ENCODE measurements at regions not wholly inside any gene's neighbourhood (a gene's known extent, or its start where the extent isn't known, plus 50 kb on each side); places are given as distances from the start of the nearest gene placed in this dataset.

DNA sequence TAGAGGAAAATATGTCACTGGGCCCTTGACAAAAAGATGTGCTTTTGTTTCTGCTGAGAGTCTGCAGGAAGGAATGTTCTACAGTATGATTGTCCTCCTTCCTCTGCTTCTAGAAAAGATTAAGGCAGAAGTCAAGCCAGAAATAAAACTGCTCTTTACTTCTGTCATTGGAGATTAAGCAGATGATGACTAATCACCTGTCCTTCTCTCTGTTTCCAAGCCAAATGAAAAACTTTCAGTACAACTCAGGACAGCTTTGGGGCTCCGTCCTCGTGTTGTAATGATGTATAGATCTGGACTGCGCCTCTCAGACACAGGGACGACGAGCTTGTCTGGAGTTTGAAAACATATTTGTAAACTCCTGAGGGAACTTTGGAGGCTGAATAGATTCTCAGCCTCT is 159.3 kb downstream of the DYRK2 start:
- Histone ChIP-seq H3K23ac (ENCODE audit: insufficient read length) (no peak overlapping the region), H3K23me2 (ENCODE audit: low read depth, low read length) (no peaks in the 10 kb centered on the region), H2BK12ac (ENCODE audit: low read depth, low read length) (no peak overlapping the region), H4K5ac (ENCODE audit: insufficient read length, low read depth, low read length) (no peak overlapping the region), H2BK15ac (ENCODE audit: low read length) (no peak overlapping the region), H3K9ac (replicated peaks in 1 of 4; ENCODE audit: extremely low read depth in 1 of 4, low read depth in 3 of 4, low read length in 3 of 4) (no peak overlapping the region), H2BK20ac (ENCODE audit: low read length) (no peak overlapping the region), H3K27ac (ENCODE audit: low read depth, low read length) (no peak overlapping the region), H3K27me3 (replicated peaks in 1 of 4; ENCODE audit: control insufficient read depth in 3 of 4, extremely low read depth in 1 of 4, insufficient read depth in 3 of 4, low read length in 3 of 4) (no peaks in the 10 kb centered on the region), H3K9me3 (ENCODE audit: insufficient read depth in 2 of 2, low read depth in 1 of 2, low read length in 1 of 2) (no peaks in the 10 kb centered on the region), H2BK5ac (ENCODE audit: low read depth, low read length) (no peak overlapping the region), H3K36me3 (ENCODE audit: control insufficient read depth in 2 of 4, insufficient read depth in 4 of 4, low read length in 3 of 4) (no peaks in the 10 kb centered on the region), H3K56ac (replicated peaks; ENCODE audit: insufficient read length, low read depth, low read length) (no peak overlapping the region), H3K79me1 (ENCODE audit: low read depth, low read length) (no peaks in the 10 kb centered on the region), H4K20me1 (replicated peaks in 1 of 2; ENCODE audit: control insufficient read depth in 1 of 2, insufficient read depth in 2 of 2, low read length in 2 of 2) (no peaks in the 10 kb centered on the region), H3K4me3 (ENCODE audit: extremely low read depth in 1 of 4, insufficient read depth in 2 of 4, low read depth in 3 of 4, low read length in 4 of 4) (no peak overlapping the region), H4K91ac (replicated peaks; ENCODE audit: insufficient read length, low read length) (no peak overlapping the region), H2AK5ac (ENCODE audit: low read depth, low read length) (no peak overlapping the region), H3K18ac (ENCODE audit: extremely low read depth, low read length) (no peak overlapping the region), H3K4ac (replicated peaks; ENCODE audit: insufficient read length, low read depth, low read length) (no peak overlapping the region), H3K79me2 (ENCODE audit: control insufficient read depth in 1 of 2, insufficient read depth in 2 of 2, low read length in 2 of 2) (no peaks in the 10 kb centered on the region), H3K4me2 (ENCODE audit: insufficient read depth in 1 of 2, low read depth in 2 of 2, low read length in 2 of 2) (no peak overlapping the region), H2AFZ (ENCODE audit: low read length) (no peak overlapping the region), H4K8ac (ENCODE audit: extremely low read depth, insufficient read depth, low read length) (no peak overlapping the region), H3K14ac (ENCODE audit: insufficient read length) (no peak overlapping the region), H2BK120ac (replicated peaks; ENCODE audit: low read depth, low read length) (no peak overlapping the region), H3K4me1 (replicated peaks in 1 of 4; ENCODE audit: control insufficient read depth in 3 of 4, insufficient read depth in 4 of 4, low read length in 3 of 4) (peaks cover 0 to 8% (median 3%) of the 10 kb centered on the region in 4 experiments; a peak in 3 of 7 replicates)
- CTCF ChIA-PET (ENCODE audit: partially characterized antibody) = no interaction called here
- POLR2A ChIA-PET (ENCODE audit: partially characterized antibody) = no interaction called here
- FAIRE-seq (no peak), DNase-seq (ENCODE audit: low read depth in 1 of 2, low spot score in 2 of 2) (no peak)
- WGBS, 2 experiments (ENCODE audit: extremely low coverage in 1 of 2, insufficient coverage in 1 of 2, insufficient read length in 1 of 2, insufficient replicate concordance in 2 of 2, low coverage in 1 of 2, low lambda C conversion rate in 2 of 2, missing lambda C conversion rate in 1 of 2) = 89% methylated on average over 5 of the region's 5 CpGs; no CpG with 5 or more reads in 1 of the 2 experiments
- no peak for TF ChIP-seq CTBP2 (IDR thresholded peaks at IDR 0.05; ENCODE audit: borderline replicate concordance, insufficient read depth, insufficient read length, low read length)
- TF ChIP-seq, protein P1, sequence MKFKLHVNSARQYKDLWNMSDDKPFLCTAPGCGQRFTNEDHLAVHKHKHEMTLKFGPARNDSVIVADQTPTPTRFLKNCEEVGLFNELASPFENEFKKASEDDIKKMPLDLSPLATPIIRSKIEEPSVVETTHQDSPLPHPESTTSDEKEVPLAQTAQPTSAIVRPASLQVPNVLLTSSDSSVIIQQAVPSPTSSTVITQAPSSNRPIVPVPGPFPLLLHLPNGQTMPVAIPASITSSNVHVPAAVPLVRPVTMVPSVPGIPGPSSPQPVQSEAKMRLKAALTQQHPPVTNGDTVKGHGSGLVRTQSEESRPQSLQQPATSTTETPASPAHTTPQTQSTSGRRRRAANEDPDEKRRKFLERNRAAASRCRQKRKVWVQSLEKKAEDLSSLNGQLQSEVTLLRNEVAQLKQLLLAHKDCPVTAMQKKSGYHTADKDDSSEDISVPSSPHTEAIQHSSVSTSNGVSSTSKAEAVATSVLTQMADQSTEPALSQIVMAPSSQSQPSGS (IDR thresholded peaks at IDR 0.05; ENCODE audit: low read length) = no peak
- TF ChIP-seq GTF2F1 (IDR thresholded peaks at IDR 0.05; ENCODE audit: borderline replicate concordance, low read depth, low read length) = no peak

Data from H1 (cell line).